GM13976 (cell line): ENCODE measurements at regions not wholly inside any gene's neighbourhood (a gene's known extent, or its start where the extent isn't known, plus 50 kb on each side); places are given as distances from the start of the nearest gene placed in this dataset.

Source experiments
- DNase-seq: peaks from one replicate; pipeline ENCODE4 v3.0.0; 2012; ENCODE audit warnings: low spot score
- in situ Hi-C: fragments of 300-500 bp; cut with MboI; formaldehyde crosslinking; loops from one replicate; pipeline ENCODE4 v1.12.0; 2022; ENCODE audit warnings: low sequenced_read_pairs, mixed read lengths, inconsistent platforms; ENCODE audit not compliant: unreplicated experiment
- TF ChIP-seq, protein P1 (sequence below): IDR thresholded peaks from 2 replicates; pipeline ENCODE4 v1.5.1; 2012; ENCODE audit warnings: borderline replicate concordance, mild to moderate bottlenecking; ENCODE audit not compliant: insufficient read depth; ENCODE audit errors: extremely low read depth, missing control alignments, control extremely low read depth

- DNase-seq = no peak
- TF ChIP-seq, protein P1, sequence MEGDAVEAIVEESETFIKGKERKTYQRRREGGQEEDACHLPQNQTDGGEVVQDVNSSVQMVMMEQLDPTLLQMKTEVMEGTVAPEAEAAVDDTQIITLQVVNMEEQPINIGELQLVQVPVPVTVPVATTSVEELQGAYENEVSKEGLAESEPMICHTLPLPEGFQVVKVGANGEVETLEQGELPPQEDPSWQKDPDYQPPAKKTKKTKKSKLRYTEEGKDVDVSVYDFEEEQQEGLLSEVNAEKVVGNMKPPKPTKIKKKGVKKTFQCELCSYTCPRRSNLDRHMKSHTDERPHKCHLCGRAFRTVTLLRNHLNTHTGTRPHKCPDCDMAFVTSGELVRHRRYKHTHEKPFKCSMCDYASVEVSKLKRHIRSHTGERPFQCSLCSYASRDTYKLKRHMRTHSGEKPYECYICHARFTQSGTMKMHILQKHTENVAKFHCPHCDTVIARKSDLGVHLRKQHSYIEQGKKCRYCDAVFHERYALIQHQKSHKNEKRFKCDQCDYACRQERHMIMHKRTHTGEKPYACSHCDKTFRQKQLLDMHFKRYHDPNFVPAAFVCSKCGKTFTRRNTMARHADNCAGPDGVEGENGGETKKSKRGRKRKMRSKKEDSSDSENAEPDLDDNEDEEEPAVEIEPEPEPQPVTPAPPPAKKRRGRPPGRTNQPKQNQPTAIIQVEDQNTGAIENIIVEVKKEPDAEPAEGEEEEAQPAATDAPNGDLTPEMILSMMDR = no peak
- in situ Hi-C loops = no loop called here
Observed at GRCh38 chr1:234775477-234776246, 165.7 kb upstream of the IRF2BP2 start.

- DNase-seq = no peak
- in situ Hi-C loops = loop anchor here (25.0 kb wide), 1 partner anchor 312 kb away; no protein-coding TSS in a partner anchor
- TF ChIP-seq, protein P1 = no peak
Observed at GRCh38 chr1:234774971-234775370, 165.0 kb upstream of the IRF2BP2 start.

- in situ Hi-C loops = loop anchor here (25.0 kb wide), 1 partner anchor 313 kb away; no protein-coding TSS in a partner anchor
- DNase-seq = no peak
- TF ChIP-seq, protein P1 = no peak
Observed at GRCh38 chr1:234773936-234774677, 164.1 kb upstream of the IRF2BP2 start.

GRCh38 chr1:234772345-234773147, 162.6 kb upstream of the IRF2BP2 start:
- in situ Hi-C loops = loop anchor here (25.0 kb wide), 1 partner anchor 315 kb away; no protein-coding TSS in a partner anchor
- TF ChIP-seq, protein P1 = peak; percentile 1
- peak; percentile 89 for DNase-seq

DNA sequence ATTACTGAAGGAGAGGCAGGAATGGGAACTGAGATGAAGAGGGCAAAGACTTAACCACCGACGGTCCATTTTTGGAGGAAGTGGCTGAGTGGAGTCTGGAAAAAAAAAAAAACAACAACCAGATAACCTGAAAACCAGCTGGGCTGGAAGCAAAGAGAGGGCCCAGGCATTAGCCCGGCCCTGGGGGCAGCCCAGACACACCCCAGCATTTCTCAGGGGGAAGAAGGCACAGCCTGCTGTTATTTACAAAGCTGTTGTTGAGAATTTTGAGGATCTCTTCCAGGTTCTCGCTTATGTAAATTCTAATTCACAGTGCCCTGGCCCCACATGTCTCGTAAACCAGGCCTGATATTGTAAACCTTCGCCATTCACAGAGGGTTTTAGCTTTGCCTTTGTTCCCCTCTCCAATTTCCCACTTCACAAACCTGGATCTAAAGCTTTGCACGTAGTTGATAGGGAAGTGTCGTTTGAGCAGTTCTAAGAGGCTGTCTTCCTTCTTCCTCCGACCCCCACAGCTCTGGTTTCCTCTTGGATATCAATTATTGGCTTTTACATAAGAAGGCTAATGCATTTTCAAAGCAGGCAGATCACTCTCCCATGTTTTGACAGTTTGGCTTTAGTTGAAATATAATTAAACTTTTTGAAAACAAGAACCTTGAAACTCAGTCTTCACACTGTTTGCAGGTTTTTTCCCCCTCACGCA, 161.8 kb upstream of the IRF2BP2 start:
- in situ Hi-C loops = loop anchor here (25.0 kb wide), 1 partner anchor 316 kb away; no protein-coding TSS in a partner anchor

More for the DNA sequence above, 161.8 kb upstream of the IRF2BP2 start:
- DNase-seq = no peak
- TF ChIP-seq, protein P1 = no peak
